RWPE2 (cell line): ENCODE measurements at regions not wholly inside any gene's neighbourhood (a gene's known extent, or its start where the extent isn't known, plus 50 kb on each side); places are given as distances from the start of the nearest gene placed in this dataset.

Experiments used
- ATAC-seq: fragments of 200-7000 bp; cut with Tn5 transposase; 3 replicates; pipeline ENCODE4 v1.9.1; 2021; ENCODE audit warnings: low read depth
- DNase-seq: peaks from one replicate; pipeline ENCODE4 v3.0.0-alpha.2; 2020; ENCODE audit warnings: low spot score
- H3K27ac ChIP-seq: fragments of 450-650 bp; 2 replicates; pipeline ENCODE4 v1.5.1; 2017; ENCODE audit warnings: mild to moderate bottlenecking; ENCODE audit not compliant: poor library complexity, severe bottlenecking
- H3K27me3 ChIP-seq: fragments of 250-450 bp; sonication (Bioruptor Pico); 2 replicates; pipeline ENCODE4 v1.5.1; 2021; ENCODE audit warnings: mild to moderate bottlenecking, moderate library complexity; ENCODE audit not compliant: insufficient read depth, poor library complexity, severe bottlenecking
- H3K36me3 ChIP-seq: fragments of 250-450 bp; sonication (Bioruptor Pico); 2 replicates; pipeline ENCODE4 v1.5.1; 2020; ENCODE audit warnings: low read depth, mild to moderate bottlenecking, moderate library complexity
- H3K4me1 ChIP-seq: fragments of 250-450 bp; sonication (Bioruptor Pico); 2 replicates; pipeline ENCODE4 v1.5.1; 2021; ENCODE audit warnings: mild to moderate bottlenecking, moderate library complexity; ENCODE audit not compliant: insufficient read depth, poor library complexity, severe bottlenecking
- H3K4me3 ChIP-seq: fragments of 250-450 bp; sonication (Bioruptor Pico); 2 replicates; pipeline ENCODE4 v1.5.1; 2021; ENCODE audit warnings: mild to moderate bottlenecking, moderate library complexity; ENCODE audit not compliant: severe bottlenecking
- H3K9me3 ChIP-seq: fragments of 250-450 bp; sonication (Bioruptor Pico); 2 replicates; pipeline ENCODE4 v1.5.1; 2021; ENCODE audit warnings: mild to moderate bottlenecking, moderate library complexity; ENCODE audit not compliant: severe bottlenecking
- TF ChIP-seq, protein P1 (sequence below): fragments of 450-650 bp; IDR thresholded peaks from one replicate; pipeline ENCODE4 v1.5.1; 2017; ENCODE audit warnings: mild to moderate bottlenecking, moderate library complexity; ENCODE audit not compliant: poor library complexity, severe bottlenecking

DNA sequence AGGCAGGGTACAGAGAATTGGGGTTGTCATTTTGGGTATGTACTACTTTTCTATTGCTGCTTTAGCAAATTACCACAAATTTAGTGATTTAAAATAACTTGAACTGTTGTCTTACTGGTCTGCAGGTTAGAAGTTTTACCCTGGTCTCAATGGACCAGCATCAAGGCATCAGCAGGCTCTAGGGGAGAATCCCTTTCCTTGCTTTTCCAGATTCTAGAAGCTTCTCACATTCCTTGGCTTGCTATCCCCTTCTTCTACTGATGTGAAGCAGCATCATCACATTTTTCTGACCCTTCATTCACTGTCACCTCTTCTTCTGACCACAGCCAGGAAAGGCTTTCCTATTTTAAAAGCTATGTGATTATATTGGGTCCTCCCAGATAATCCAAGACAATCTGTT lies 237.8 kb upstream of the RBMS1 start:
- ATAC-seq (no peak), DNase-seq (no peak)
- TF ChIP-seq, protein P1, sequence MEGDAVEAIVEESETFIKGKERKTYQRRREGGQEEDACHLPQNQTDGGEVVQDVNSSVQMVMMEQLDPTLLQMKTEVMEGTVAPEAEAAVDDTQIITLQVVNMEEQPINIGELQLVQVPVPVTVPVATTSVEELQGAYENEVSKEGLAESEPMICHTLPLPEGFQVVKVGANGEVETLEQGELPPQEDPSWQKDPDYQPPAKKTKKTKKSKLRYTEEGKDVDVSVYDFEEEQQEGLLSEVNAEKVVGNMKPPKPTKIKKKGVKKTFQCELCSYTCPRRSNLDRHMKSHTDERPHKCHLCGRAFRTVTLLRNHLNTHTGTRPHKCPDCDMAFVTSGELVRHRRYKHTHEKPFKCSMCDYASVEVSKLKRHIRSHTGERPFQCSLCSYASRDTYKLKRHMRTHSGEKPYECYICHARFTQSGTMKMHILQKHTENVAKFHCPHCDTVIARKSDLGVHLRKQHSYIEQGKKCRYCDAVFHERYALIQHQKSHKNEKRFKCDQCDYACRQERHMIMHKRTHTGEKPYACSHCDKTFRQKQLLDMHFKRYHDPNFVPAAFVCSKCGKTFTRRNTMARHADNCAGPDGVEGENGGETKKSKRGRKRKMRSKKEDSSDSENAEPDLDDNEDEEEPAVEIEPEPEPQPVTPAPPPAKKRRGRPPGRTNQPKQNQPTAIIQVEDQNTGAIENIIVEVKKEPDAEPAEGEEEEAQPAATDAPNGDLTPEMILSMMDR: no peak
- no peaks in the 10 kb centered on the region for H3K9me3 ChIP-seq
- no peaks in the 10 kb centered on the region for H3K36me3 ChIP-seq
- H3K27me3 ChIP-seq: no peaks in the 10 kb centered on the region
- no peaks in the 10 kb centered on the region for H3K4me1 ChIP-seq
- no peak overlapping the region for H3K4me3 ChIP-seq
- no peak overlapping the region for H3K27ac ChIP-seq

DNA sequence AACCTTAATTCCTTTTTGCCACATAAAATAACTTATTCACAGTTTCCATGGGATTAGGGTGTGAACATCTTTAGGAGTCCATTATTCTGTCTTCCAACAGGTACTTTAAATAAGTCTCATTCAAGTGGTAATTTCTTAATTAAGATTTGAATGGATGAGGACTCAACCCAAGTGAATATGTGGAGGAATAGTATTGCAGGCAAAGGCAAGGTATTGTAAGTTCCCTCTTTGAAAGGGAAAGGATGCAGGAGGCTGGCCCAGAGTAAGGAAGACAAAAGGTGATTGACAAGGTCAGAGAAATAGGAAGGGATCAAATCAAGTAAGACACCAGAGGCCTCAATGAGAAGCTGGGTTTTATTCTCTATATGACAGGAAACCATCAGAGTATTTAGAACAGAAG lies 238.2 kb upstream of the RBMS1 start:
- Histone ChIP-seq H3K27ac (no peak overlapping the region), H3K36me3 (no peaks in the 10 kb centered on the region), H3K27me3 (no peaks in the 10 kb centered on the region), H3K9me3 (no peaks in the 10 kb centered on the region), H3K4me3 (no peak overlapping the region), H3K4me1 (no peaks in the 10 kb centered on the region)
- ATAC-seq (no peak), DNase-seq (no peak)
- TF ChIP-seq, protein P1: no peak

DNA sequence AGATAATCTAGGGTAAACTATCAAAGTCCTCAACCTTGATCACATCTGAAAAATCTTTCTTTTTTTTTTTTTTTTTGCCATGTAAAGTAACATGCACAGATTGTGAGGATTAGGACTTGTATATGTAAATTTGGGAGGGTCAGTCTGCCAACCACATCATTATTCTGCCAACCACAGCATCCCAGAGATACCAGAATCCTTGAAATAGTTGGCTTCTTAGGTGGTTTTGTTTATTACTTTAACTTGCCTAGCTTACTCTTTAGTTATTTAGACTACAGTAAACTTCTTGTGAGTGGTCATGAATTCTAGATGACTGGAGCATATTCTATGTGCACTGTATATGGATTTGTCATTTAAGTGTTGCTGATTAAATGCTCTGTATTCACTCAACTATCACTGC lies 242.1 kb upstream of the RBMS1 start:
- H3K4me1 ChIP-seq: no peaks in the 10 kb centered on the region
- no peak overlapping the region for H3K27ac ChIP-seq
- no peaks in the 10 kb centered on the region for H3K36me3 ChIP-seq
- H3K27me3 ChIP-seq: no peaks in the 10 kb centered on the region
- DNase-seq (no peak), ATAC-seq (no peak)
- no peaks in the 10 kb centered on the region for H3K9me3 ChIP-seq
- no peak overlapping the region for H3K4me3 ChIP-seq
- TF ChIP-seq, protein P1: no peak

DNA sequence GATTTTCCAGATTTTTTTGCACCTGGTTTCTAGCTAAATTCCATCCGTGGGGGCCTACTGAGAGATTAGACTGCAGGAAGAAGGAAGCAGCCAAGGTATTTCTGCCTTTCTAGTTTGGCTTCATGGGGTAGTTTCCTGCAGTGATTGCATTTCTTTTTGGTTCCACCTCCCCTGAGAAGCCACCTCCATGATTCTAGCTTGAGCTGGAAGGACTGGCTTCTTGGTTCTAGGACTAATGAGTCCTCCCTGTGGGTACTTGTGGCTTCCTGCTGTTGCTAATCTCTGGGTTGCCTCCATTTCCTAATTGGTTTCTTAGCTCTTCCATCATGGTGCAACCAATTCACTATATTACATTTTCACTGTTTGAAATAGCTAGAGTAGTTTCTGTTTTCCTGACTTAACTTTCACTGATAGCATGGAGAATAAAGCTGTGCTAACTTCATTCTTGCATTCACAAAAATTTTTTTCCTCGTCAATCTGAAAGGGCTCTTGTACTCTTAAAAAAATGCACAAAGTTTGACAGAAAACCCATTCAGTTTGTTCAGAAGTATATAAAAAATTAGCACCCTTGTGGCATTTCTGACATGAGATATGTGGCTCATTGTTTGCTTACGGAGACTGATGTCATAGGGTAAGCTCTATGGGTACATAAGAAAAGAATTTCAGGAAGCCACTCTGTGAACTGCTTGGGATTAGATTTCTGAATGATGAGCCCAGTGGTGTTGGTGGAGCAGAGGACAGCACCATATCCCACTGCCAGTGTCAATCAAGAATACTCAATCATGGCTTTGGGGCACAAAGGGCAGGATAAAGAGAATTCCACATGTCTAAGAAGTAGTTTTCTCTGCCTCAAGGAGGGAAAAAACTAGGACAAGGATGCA lies 242.8 kb upstream of the RBMS1 start:
- Histone ChIP-seq H3K27me3 (no peaks in the 10 kb centered on the region), H3K36me3 (no peaks in the 10 kb centered on the region), H3K9me3 (no peaks in the 10 kb centered on the region), H3K27ac (no peak overlapping the region), H3K4me1 (no peaks in the 10 kb centered on the region), H3K4me3 (no peak overlapping the region)
- DNase-seq (no peak), ATAC-seq (peak; percentile 77)
- TF ChIP-seq, protein P1: no peak

DNA sequence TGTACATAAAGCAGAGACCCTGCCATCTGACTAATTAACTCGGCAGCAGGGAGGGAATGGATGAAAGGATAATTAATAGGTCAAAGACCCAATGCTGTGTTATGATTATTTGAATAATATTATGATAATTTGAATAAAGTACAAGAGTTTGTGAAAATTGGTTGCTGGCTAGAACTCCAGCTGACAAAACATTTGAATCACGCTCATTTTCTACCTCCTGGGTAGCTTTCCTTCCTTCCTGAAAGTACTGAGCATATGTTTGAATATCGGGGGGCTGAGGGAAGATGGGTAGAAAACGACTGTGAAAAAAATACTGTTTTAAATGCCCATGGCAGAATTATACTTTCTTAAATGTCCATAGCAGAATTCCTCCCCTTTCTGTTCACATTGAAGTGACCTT lies 243.6 kb upstream of the RBMS1 start:
- H3K4me3 ChIP-seq: no peak overlapping the region
- no peaks in the 10 kb centered on the region for H3K9me3 ChIP-seq
- no peaks in the 10 kb centered on the region for H3K4me1 ChIP-seq
- no peaks in the 10 kb centered on the region for H3K27me3 ChIP-seq
- H3K36me3 ChIP-seq: no peaks in the 10 kb centered on the region
- H3K27ac ChIP-seq: no peak overlapping the region
- DNase-seq: no peak
- TF ChIP-seq, protein P1: no peak
- no peak for ATAC-seq
